ENCODE measurements at regions not wholly inside any gene's neighbourhood (a gene's known extent, or its start where the extent isn't known, plus 50 kb on each side); places are given as distances from the start of the nearest gene placed in this dataset.

- H2AFZ ChIP-seq (ENCODE audit: low read length), result no peak overlapping the region
- no peak overlapping the region for H3K4me3 ChIP-seq (replicated peaks in 1 of 3; ENCODE audit: insufficient read depth in 1 of 3, low read depth in 2 of 3, low read length in 3 of 3)
- BruUV-seq (replicated peaks), result no TSS peak
- no peak overlapping the region for H3K9ac ChIP-seq (ENCODE audit: insufficient read depth, low read depth, low read length)
- 0% methylated on average over 2 of the region's 2 CpGs for WGBS (ENCODE audit: low lambda C conversion rate)
- H3K79me2 ChIP-seq (ENCODE audit: insufficient read depth, low read length), result no peaks in the 10 kb centered on the region
- H3K27me3 ChIP-seq (ENCODE audit: control insufficient read depth in 1 of 2, insufficient read depth in 2 of 2, low read length in 2 of 2), result no peaks in the 10 kb centered on the region
- ChIA-PET POLR2A (no interaction called here), CTCF (ENCODE audit: low intra/inter-chr PET ratio, low total read pairs) (no interaction called here)
- H3K9me3 ChIP-seq (ENCODE audit: low read length), result no peaks in the 10 kb centered on the region
- no peaks in the 10 kb centered on the region for H4K20me1 ChIP-seq (ENCODE audit: insufficient read depth, low read length)
- intact Hi-C loops (cut with micrococcal nuclease; ENCODE audit: unreplicated experiment), result no loop called here
- H3K4me1 ChIP-seq (ENCODE audit: insufficient read depth, low read length), result no peaks in the 10 kb centered on the region
- no peaks in the 10 kb centered on the region for H3K36me3 ChIP-seq (replicated peaks in 1 of 2; ENCODE audit: control insufficient read depth in 1 of 2, insufficient read depth in 2 of 2, low read length in 2 of 2)
- in situ Hi-C loops (cut with HindIII; ENCODE audit: extremely low pct_ligation_motif_present, low pct_unique_long_range_greater_than_20kb), result no loop called here
- no peak for TF ChIP-seq FOXO1 (CRISPR knock-in tag; IDR thresholded peaks at IDR 0.05)
- TF ChIP-seq ATRX (CRISPR knock-in tag; IDR thresholded peaks at IDR 0.05; ENCODE audit: borderline replicate concordance), result no peak
- no peak for TF ChIP-seq MLXIP (CRISPR knock-in tag; IDR thresholded peaks at IDR 0.05; ENCODE audit: borderline replicate concordance)
- no peak for TF ChIP-seq ZNF225 (CRISPR knock-in tag; IDR thresholded peaks at IDR 0.05)
- no peak for TF ChIP-seq ATF7-NPFF (CRISPR knock-in tag; IDR thresholded peaks at IDR 0.05; ENCODE audit: low read depth)
- TF ChIP-seq ZNF207 (IDR thresholded peaks at IDR 0.05; ENCODE audit: borderline replicate concordance), result no peak
- no peak for TF ChIP-seq PRPF4 (IDR thresholded peaks at IDR 0.05; ENCODE audit: low read depth, low read length, poor library complexity, severe bottlenecking)
- TF ChIP-seq, protein P1, sequence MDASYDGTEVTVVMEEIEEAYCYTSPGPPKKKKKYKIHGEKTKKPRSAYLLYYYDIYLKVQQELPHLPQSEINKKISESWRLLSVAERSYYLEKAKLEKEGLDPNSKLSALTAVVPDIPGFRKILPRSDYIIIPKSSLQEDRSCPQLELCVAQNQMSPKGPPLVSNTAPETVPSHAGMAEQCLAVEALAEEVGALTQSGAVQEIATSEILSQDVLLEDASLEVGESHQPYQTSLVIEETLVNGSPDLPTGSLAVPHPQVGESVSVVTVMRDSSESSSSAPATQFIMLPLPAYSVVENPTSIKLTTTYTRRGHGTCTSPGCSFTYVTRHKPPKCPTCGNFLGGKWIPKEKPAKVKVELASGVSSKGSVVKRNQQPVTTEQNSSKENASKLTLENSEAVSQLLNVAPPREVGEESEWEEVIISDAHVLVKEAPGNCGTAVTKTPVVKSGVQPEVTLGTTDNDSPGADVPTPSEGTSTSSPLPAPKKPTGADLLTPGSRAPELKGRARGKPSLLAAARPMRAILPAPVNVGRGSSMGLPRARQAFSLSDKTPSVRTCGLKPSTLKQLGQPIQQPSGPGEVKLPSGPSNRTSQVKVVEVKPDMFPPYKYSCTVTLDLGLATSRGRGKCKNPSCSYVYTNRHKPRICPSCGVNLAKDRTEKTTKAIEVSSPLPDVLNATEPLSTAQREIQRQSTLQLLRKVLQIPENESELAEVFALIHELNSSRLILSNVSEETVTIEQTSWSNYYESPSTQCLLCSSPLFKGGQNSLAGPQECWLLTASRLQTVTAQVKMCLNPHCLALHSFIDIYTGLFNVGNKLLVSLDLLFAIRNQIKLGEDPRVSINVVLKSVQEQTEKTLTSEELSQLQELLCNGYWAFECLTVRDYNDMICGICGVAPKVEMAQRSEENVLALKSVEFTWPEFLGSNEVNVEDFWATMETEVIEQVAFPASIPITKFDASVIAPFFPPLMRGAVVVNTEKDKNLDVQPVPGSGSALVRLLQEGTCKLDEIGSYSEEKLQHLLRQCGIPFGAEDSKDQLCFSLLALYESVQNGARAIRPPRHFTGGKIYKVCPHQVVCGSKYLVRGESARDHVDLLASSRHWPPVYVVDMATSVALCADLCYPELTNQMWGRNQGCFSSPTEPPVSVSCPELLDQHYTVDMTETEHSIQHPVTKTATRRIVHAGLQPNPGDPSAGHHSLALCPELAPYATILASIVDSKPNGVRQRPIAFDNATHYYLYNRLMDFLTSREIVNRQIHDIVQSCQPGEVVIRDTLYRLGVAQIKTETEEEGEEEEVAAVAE (CRISPR knock-in tag; IDR thresholded peaks at IDR 0.05; ENCODE audit: borderline replicate concordance), result no peak
- TF ChIP-seq ZNF703 (CRISPR knock-in tag; IDR thresholded peaks at IDR 0.05; ENCODE audit: borderline replicate concordance), result no peak
- TF ChIP-seq RBAK (CRISPR knock-in tag; IDR thresholded peaks at IDR 0.05), result no peak
- no peak for TF ChIP-seq PATZ1 (CRISPR knock-in tag; IDR thresholded peaks at IDR 0.05)
- no peak for TF ChIP-seq ZKSCAN8 (CRISPR knock-in tag; IDR thresholded peaks at IDR 0.05; ENCODE audit: borderline replicate concordance)
- TF ChIP-seq, protein P2, sequence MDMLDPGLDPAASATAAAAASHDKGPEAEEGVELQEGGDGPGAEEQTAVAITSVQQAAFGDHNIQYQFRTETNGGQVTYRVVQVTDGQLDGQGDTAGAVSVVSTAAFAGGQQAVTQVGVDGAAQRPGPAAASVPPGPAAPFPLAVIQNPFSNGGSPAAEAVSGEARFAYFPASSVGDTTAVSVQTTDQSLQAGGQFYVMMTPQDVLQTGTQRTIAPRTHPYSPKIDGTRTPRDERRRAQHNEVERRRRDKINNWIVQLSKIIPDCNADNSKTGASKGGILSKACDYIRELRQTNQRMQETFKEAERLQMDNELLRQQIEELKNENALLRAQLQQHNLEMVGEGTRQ (IDR thresholded peaks at IDR 0.05; ENCODE audit: low read depth, low read length), result no peak
- TF ChIP-seq, protein P2 (CRISPR knock-in tag; IDR thresholded peaks at IDR 0.05; ENCODE audit: borderline replicate concordance), result no peak
- no peak overlapping the region for H3K27ac ChIP-seq (ENCODE audit: extremely low read length, insufficient read depth, low read length)
- no peak for FAIRE-seq
- no peak for DNase-seq (ENCODE audit: low spot score)
- no peak overlapping the region for H3K4me2 ChIP-seq (ENCODE audit: low read depth, low read length)
- ATAC-seq, result no peak
These were observed 98.1 kb upstream of the GRIP1 start for GRCh38 chr12:66776974-66777373.

Data from HepG2 (cell line).